ENCODE measurements at regions not wholly inside any gene's neighbourhood (a gene's known extent, or its start where the extent isn't known, plus 50 kb on each side); places are given as distances from the start of the nearest gene placed in this dataset.

GRCh38 chr6:22015216-22015615 lies 281.6 kb downstream of the PRL start:
- H3K79me2 ChIP-seq (ENCODE audit: insufficient read depth, low read depth, low read length) = no peaks in the 10 kb centered on the region
- ChIA-PET POLR2A (interaction anchor here (1.8 kb wide), 1 partner anchor 12 kb away, joined by 4 read pairs; no protein-coding TSS in a partner anchor), CTCF (ENCODE audit: unreplicated experiment) (no interaction called here)
- DNase-seq (ENCODE audit: low spot score) = no peak
- TF ChIP-seq, protein P1, sequence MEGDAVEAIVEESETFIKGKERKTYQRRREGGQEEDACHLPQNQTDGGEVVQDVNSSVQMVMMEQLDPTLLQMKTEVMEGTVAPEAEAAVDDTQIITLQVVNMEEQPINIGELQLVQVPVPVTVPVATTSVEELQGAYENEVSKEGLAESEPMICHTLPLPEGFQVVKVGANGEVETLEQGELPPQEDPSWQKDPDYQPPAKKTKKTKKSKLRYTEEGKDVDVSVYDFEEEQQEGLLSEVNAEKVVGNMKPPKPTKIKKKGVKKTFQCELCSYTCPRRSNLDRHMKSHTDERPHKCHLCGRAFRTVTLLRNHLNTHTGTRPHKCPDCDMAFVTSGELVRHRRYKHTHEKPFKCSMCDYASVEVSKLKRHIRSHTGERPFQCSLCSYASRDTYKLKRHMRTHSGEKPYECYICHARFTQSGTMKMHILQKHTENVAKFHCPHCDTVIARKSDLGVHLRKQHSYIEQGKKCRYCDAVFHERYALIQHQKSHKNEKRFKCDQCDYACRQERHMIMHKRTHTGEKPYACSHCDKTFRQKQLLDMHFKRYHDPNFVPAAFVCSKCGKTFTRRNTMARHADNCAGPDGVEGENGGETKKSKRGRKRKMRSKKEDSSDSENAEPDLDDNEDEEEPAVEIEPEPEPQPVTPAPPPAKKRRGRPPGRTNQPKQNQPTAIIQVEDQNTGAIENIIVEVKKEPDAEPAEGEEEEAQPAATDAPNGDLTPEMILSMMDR (conservative IDR thresholded peaks at IDR 0.05; ENCODE audit: low read length) = no peak
- no peak for TF ChIP-seq EZH2phosphoT487 (IDR thresholded peaks at IDR 0.05; ENCODE audit: borderline replicate concordance, low read depth, low read length)
- intact Hi-C loops (cut with micrococcal nuclease; ENCODE audit: unreplicated experiment) = no loop called here
- no peak overlapping the region for H2AFZ ChIP-seq (ENCODE audit: low read length)
- H3K9me3 ChIP-seq (ENCODE audit: low read length) = no peaks in the 10 kb centered on the region
- BruUV-seq (replicated peaks) = no TSS peak
- H3K9me2 ChIP-seq (ENCODE audit: insufficient read depth, low read length) = no peaks in the 10 kb centered on the region
- no peaks in the 10 kb centered on the region for H3K36me3 ChIP-seq (ENCODE audit: insufficient read depth, low read length)
- H3K4me1 ChIP-seq (ENCODE audit: insufficient read depth, low read length, poor library complexity, severe bottlenecking) = no peaks in the 10 kb centered on the region
- H3K27ac ChIP-seq (ENCODE audit: low read depth, low read length, poor library complexity, severe bottlenecking) = no peak overlapping the region
- H3K4me3 ChIP-seq (ENCODE audit: low read depth, low read length, poor library complexity, severe bottlenecking) = no peak overlapping the region
- H4K20me1 ChIP-seq (ENCODE audit: insufficient read depth, low read length) = no peaks in the 10 kb centered on the region
- no peak overlapping the region for H3K4me2 ChIP-seq (ENCODE audit: low read length)

GRCh38 chr6:22015944-22016343 lies 280.9 kb downstream of the PRL start:
- Histone ChIP-seq H3K79me2 (ENCODE audit: insufficient read depth, low read depth, low read length) (no peaks in the 10 kb centered on the region), H2AFZ (ENCODE audit: low read length) (no peak overlapping the region), H3K36me3 (ENCODE audit: insufficient read depth, low read length) (no peaks in the 10 kb centered on the region), H3K4me3 (ENCODE audit: low read depth, low read length, poor library complexity, severe bottlenecking) (no peak overlapping the region), H3K4me2 (ENCODE audit: low read length) (no peak overlapping the region), H3K27ac (ENCODE audit: low read depth, low read length, poor library complexity, severe bottlenecking) (no peak overlapping the region), H3K4me1 (ENCODE audit: insufficient read depth, low read length, poor library complexity, severe bottlenecking) (no peaks in the 10 kb centered on the region), H4K20me1 (ENCODE audit: insufficient read depth, low read length) (no peaks in the 10 kb centered on the region), H3K9me2 (ENCODE audit: insufficient read depth, low read length) (no peaks in the 10 kb centered on the region), H3K9me3 (ENCODE audit: low read length) (no peaks in the 10 kb centered on the region)
- no peak for DNase-seq (ENCODE audit: low spot score)
- intact Hi-C loops (cut with micrococcal nuclease; ENCODE audit: unreplicated experiment) = no loop called here
- no TSS peak for BruUV-seq (replicated peaks)
- ChIA-PET CTCF (ENCODE audit: unreplicated experiment) (no interaction called here), POLR2A (interaction anchor here (1.8 kb wide), 1 partner anchor 11 kb away, joined by 4 read pairs; no protein-coding TSS in a partner anchor)
- TF ChIP-seq, protein P1 (conservative IDR thresholded peaks at IDR 0.05; ENCODE audit: low read length) = no peak
- TF ChIP-seq EZH2phosphoT487 (IDR thresholded peaks at IDR 0.05; ENCODE audit: borderline replicate concordance, low read depth, low read length) = no peak

GRCh38 chr6:22017272-22017671 lies 279.6 kb downstream of the PRL start:
- DNase-seq (ENCODE audit: low spot score) = no peak
- CTCF ChIA-PET (ENCODE audit: unreplicated experiment) = no interaction called here
- no peaks in the 10 kb centered on the region for H3K9me2 ChIP-seq (ENCODE audit: insufficient read depth, low read length)
- no peaks in the 10 kb centered on the region for H3K36me3 ChIP-seq (ENCODE audit: insufficient read depth, low read length)
- BruUV-seq (replicated peaks) = no TSS peak
- H3K4me2 ChIP-seq (ENCODE audit: low read length) = no peak overlapping the region
- TF ChIP-seq EZH2phosphoT487 (IDR thresholded peaks at IDR 0.05; ENCODE audit: borderline replicate concordance, low read depth, low read length) = no peak
- TF ChIP-seq, protein P1 (conservative IDR thresholded peaks at IDR 0.05; ENCODE audit: low read length) = no peak
- no peak overlapping the region for H3K4me3 ChIP-seq (ENCODE audit: low read depth, low read length, poor library complexity, severe bottlenecking)
- POLR2A ChIA-PET = interaction anchor here (0.6 to 1.8 kb wide), 2 partner anchors 10 to 1816 kb away, joined by 4 to 5 read pairs; no protein-coding TSS in a partner anchor
- no peak overlapping the region for H2AFZ ChIP-seq (ENCODE audit: low read length)
- H4K20me1 ChIP-seq (ENCODE audit: insufficient read depth, low read length) = no peaks in the 10 kb centered on the region
- H3K4me1 ChIP-seq (ENCODE audit: insufficient read depth, low read length, poor library complexity, severe bottlenecking) = no peaks in the 10 kb centered on the region
- no peaks in the 10 kb centered on the region for H3K9me3 ChIP-seq (ENCODE audit: low read length)
- H3K79me2 ChIP-seq (ENCODE audit: insufficient read depth, low read depth, low read length) = no peaks in the 10 kb centered on the region
- intact Hi-C loops (cut with micrococcal nuclease; ENCODE audit: unreplicated experiment) = no loop called here
- H3K27ac ChIP-seq (ENCODE audit: low read depth, low read length, poor library complexity, severe bottlenecking) = no peak overlapping the region
